PC-9 (cell line): ENCODE measurements at regions not wholly inside any gene's neighbourhood (a gene's known extent, or its start where the extent isn't known, plus 50 kb on each side); places are given as distances from the start of the nearest gene placed in this dataset.

Experiments used
- BruUV-seq: library from RNA; stranded (reverse); fragments of 400-500 nt; replicated peaks from 2 replicates; lab custom pipeline; 2021; lab: Mats Ljungman, UMichigan
- CTCF ChIA-PET: fragments of 300-600 bp; sonication (Branson Sonifier 250); formaldehyde crosslinking; loops from one replicate; lab custom pipeline; 2022; ENCODE audit warnings: antibody characterized with exemption; lab: Charles Lee
- POLR2A ChIA-PET: fragments of 300-600 bp; sonication (Branson Sonifier 250); formaldehyde crosslinking; loops from one replicate; lab custom pipeline; 2022; ENCODE audit warnings: antibody characterized with exemption; ENCODE audit not compliant: unreplicated experiment; lab: Charles Lee
- DNase-seq, 2 experiments: peaks; one replicate each; pipeline versions ENCODE4 v3.0.0 to v3.0.0-alpha.2; 2015 to 2022; ENCODE audit warnings: mixed read lengths in 1 of 2
- H2AFZ ChIP-seq: fragments of 200-600 bp; sonication (generic); 2 replicates; pipeline ENCODE4 v1.8.1; 2017; ENCODE audit warnings: antibody characterized with exemption
- H3F3A ChIP-seq: fragments of 200-600 bp; sonication (generic); 2 replicates; pipeline ENCODE4 v1.8.1; 2017; ENCODE audit warnings: antibody characterized with exemption, mild to moderate bottlenecking, low read depth; ENCODE audit not compliant: insufficient read depth
- H3K27ac ChIP-seq: fragments of 200-600 bp; sonication (generic); 2 replicates; pipeline ENCODE4 v1.6.1; 2016; ENCODE audit warnings: mixed run types
- H3K27me3 ChIP-seq: fragments of 200-600 bp; sonication (generic); 2 replicates; pipeline ENCODE4 v1.6.1; 2016; ENCODE audit warnings: low read depth, mixed run types; ENCODE audit not compliant: insufficient read depth
- H3K36me3 ChIP-seq: fragments of 200-600 bp; sonication (generic); 2 replicates; pipeline ENCODE4 v1.6.1; 2016; ENCODE audit warnings: low read depth, mixed run types
- H3K4me1 ChIP-seq: fragments of 200-600 bp; sonication (generic); replicated peaks from 2 replicates; pipeline ENCODE4 v1.6.1; 2016; ENCODE audit warnings: mixed run types; ENCODE audit not compliant: insufficient read depth
- H3K4me2 ChIP-seq: fragments of 200-600 bp; sonication (generic); 2 replicates; pipeline ENCODE4 v1.6.1; 2017; ENCODE audit warnings: mixed run types
- H3K4me3 ChIP-seq: fragments of 200-600 bp; sonication (generic); 2 replicates; pipeline ENCODE4 v1.6.1; 2016; ENCODE audit warnings: mixed run types
- H3K79me2 ChIP-seq: fragments of 200-600 bp; sonication (generic); 2 replicates; pipeline ENCODE4 v1.6.1; 2017; ENCODE audit warnings: low read depth, mixed run types
- H3K9me2 ChIP-seq: fragments of 200-600 bp; sonication (generic); 2 replicates; pipeline ENCODE4 v1.8.1; 2017; ENCODE audit warnings: mild to moderate bottlenecking; ENCODE audit not compliant: insufficient read depth
- H3K9me3 ChIP-seq: fragments of 200-600 bp; sonication (generic); 2 replicates; pipeline ENCODE4 v1.8.1; 2016; ENCODE audit warnings: low read depth; ENCODE audit not compliant: insufficient read depth
- H4K20me1 ChIP-seq: fragments of 200-600 bp; sonication (generic); 2 replicates; pipeline ENCODE4 v1.8.1; 2017; ENCODE audit not compliant: insufficient read depth
- CTCF ChIP-seq: fragments of 200-600 bp; sonication (generic); conservative IDR thresholded peaks from 2 replicates; pipeline ENCODE4 v1.6.1; 2017; ENCODE audit warnings: mixed run types, antibody characterized with exemption, mild to moderate bottlenecking, moderate library complexity
- EZH2 ChIP-seq: fragments of 200-600 bp; sonication (generic); IDR thresholded peaks from 2 replicates; pipeline ENCODE4 v1.8.0; 2017; ENCODE audit warnings: antibody characterized with exemption, low read depth
- intact Hi-C: fragments of 100-400 bp; cut with micrococcal nuclease; formaldehyde crosslinking; loops from one replicate; pipeline ENCODE4 v1.10.0; 2022; ENCODE audit not compliant: unreplicated experiment

- Histone ChIP-seq H3K4me1 (peaks cover 23% of the 10 kb centered on the region), H3K4me2 (no peak overlapping the region), H3K4me3 (no peak overlapping the region), H2AFZ (no peak overlapping the region), H3F3A (no peaks in the 10 kb centered on the region), H4K20me1 (no peaks in the 10 kb centered on the region), H3K9me2 (no peaks in the 10 kb centered on the region), H3K36me3 (no peaks in the 10 kb centered on the region), H3K79me2 (no peaks in the 10 kb centered on the region), H3K27ac (no peak overlapping the region), H3K9me3 (peaks cover 17% of the 10 kb centered on the region), H3K27me3 (no peaks in the 10 kb centered on the region)
- DNase-seq: no peak
- ChIA-PET CTCF (no interaction called here), POLR2A (no interaction called here)
- TF ChIP-seq EZH2 (no peak), CTCF (no peak)
- no TSS peak for BruUV-seq
- intact Hi-C loops: loop anchor here (10.0 kb wide), 1 partner anchor 242 kb away; no protein-coding TSS in a partner anchor
Observed at GRCh38 chr5:58012801-58013315, 447.0 kb downstream of the PLK2 start.

- no TSS peak for BruUV-seq
- no peak for TF ChIP-seq CTCF
- no peak for TF ChIP-seq EZH2
- Histone ChIP-seq H3K27me3 (no peaks in the 10 kb centered on the region), H3K27ac (no peak overlapping the region), H3K9me3 (peaks cover 17% of the 10 kb centered on the region), H3K4me2 (no peak overlapping the region), H3K36me3 (no peaks in the 10 kb centered on the region), H3K4me3 (no peak overlapping the region), H2AFZ (no peak overlapping the region), H4K20me1 (no peaks in the 10 kb centered on the region), H3K79me2 (no peaks in the 10 kb centered on the region), H3K4me1 (peaks cover 16% of the 10 kb centered on the region), H3F3A (no peaks in the 10 kb centered on the region), H3K9me2 (no peaks in the 10 kb centered on the region)
- CTCF ChIA-PET: no interaction called here
- DNase-seq: no peak
- POLR2A ChIA-PET: no interaction called here
- intact Hi-C loops: loop anchor here (10.0 kb wide), 1 partner anchor 243 kb away; no protein-coding TSS in a partner anchor
Observed at GRCh38 chr5:58012102-58012501, 447.8 kb downstream of the PLK2 start.

GRCh38 chr5:58011301-58011700, 448.6 kb downstream of the PLK2 start:
- intact Hi-C loops: loop anchor here (10.0 kb wide), 1 partner anchor 244 kb away; no protein-coding TSS in a partner anchor

More at GRCh38 chr5:58011301-58011700, 448.6 kb downstream of the PLK2 start:
- POLR2A ChIA-PET: no interaction called here
- DNase-seq: no peak
- Histone ChIP-seq H4K20me1 (no peaks in the 10 kb centered on the region), H2AFZ (no peak overlapping the region), H3K4me1 (peaks cover 8% of the 10 kb centered on the region), H3K27ac (no peak overlapping the region), H3K4me2 (no peak overlapping the region), H3K79me2 (no peaks in the 10 kb centered on the region), H3K4me3 (no peak overlapping the region), H3K27me3 (no peaks in the 10 kb centered on the region), H3K9me3 (peaks cover 17% of the 10 kb centered on the region), H3K36me3 (no peaks in the 10 kb centered on the region), H3K9me2 (no peaks in the 10 kb centered on the region), H3F3A (no peaks in the 10 kb centered on the region)
- no TSS peak for BruUV-seq
- no peak for TF ChIP-seq EZH2
- no peak for TF ChIP-seq CTCF
- CTCF ChIA-PET: no interaction called here
